ENCODE measurements at regions not wholly inside any gene's neighbourhood (a gene's known extent, or its start where the extent isn't known, plus 50 kb on each side); places are given as distances from the start of the nearest gene placed in this dataset.

DNA sequence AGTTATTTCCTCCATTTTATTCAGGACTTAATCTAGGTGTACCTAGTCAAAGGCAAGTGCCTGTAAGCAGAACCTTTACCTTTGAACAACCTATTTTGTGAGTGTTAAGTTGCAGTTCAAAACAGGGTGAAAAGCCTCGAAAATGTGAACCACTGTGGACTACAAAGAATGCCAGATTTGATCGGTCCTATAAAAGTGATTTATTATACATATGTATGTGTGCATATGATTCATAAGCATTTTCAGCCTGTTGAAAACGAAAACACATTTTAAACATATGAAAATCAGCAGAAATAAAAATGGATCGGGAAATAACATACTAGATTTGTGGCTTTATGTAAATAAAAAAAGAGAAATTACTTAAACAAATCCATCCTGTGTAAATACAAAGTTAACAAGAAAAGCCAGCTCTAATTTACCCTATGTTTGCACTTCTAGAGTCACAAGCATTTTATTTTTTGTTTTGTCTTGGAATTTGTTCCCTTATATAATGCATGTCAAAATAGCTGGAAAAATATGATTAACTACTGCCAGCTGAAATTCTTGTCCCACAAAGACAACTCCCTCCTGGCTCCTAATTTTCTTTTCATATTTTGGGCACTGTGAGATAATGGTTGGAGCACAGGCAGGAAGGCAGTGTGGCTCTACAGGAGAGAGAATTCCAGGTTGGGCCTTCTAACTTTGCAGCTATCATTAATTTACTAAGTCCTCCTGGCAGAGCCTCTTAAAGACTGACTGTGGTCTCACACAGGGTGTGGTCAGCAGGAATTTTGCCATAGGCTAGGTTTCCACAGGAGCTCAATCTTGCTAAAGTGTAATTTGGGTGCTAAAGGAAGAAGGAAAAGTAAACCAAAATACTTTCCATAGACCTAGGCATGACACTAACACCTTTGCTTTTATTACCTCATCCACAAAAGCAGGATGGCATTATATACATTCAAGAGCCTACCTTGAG is 70.2 kb upstream of the CDC42BPA start:
- WGBS, 2 donors = 49 to 50% methylated on average over 4 of the region's 4 CpGs
- no peaks in the 10 kb centered on the region for H3K9me3 ChIP-seq (ENCODE audit: control insufficient read depth in 2 of 2, insufficient read depth in 1 of 2, low read depth in 1 of 2, low read length in 1 of 2)
- H3K27ac ChIP-seq (ENCODE audit: low read depth in 2 of 2, low read length in 1 of 2) = no peak overlapping the region
- H3K27me3 ChIP-seq (ENCODE audit: control insufficient read depth in 1 of 2, insufficient read depth in 2 of 2, low read length in 2 of 2) = no peaks in the 10 kb centered on the region
- H3K4me3 ChIP-seq (ENCODE audit: low read depth in 1 of 2, low read length in 2 of 2) = no peak overlapping the region
- H3K4me1 ChIP-seq (ENCODE audit: control insufficient read depth in 2 of 2, insufficient read depth in 2 of 2, low read length in 1 of 2) = no peaks in the 10 kb centered on the region
- H3K36me3 ChIP-seq (ENCODE audit: control insufficient read depth in 2 of 2, insufficient read depth in 2 of 2, low read length in 1 of 2) = no peaks in the 10 kb centered on the region

DNA sequence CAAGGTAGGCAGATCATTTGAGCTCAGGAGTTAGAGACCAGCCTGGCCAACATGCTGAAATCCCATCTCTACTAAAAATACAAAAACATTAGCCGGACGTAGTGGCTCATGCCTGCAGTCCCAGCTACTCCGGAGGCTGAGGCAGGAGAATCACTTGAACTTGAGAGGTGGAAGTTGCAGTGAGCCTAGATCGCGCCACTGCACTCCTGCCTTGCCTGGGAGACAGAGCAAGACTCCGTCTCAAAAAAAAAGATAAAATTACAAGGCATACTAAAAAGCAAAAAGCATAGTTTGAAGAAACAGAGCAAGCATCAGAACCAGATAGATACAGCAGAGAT is 61.2 kb upstream of the CDC42BPA start:
- Histone ChIP-seq H3K27me3 (ENCODE audit: control insufficient read depth in 1 of 2, insufficient read depth in 2 of 2, low read length in 2 of 2) (no peaks in the 10 kb centered on the region), H3K36me3 (ENCODE audit: control insufficient read depth in 2 of 2, insufficient read depth in 2 of 2, low read length in 1 of 2) (no peaks in the 10 kb centered on the region), H3K4me3 (ENCODE audit: low read depth in 1 of 2, low read length in 2 of 2) (no peak overlapping the region), H3K27ac (ENCODE audit: low read depth in 2 of 2, low read length in 1 of 2) (no peak overlapping the region), H3K9me3 (ENCODE audit: control insufficient read depth in 2 of 2, insufficient read depth in 1 of 2, low read depth in 1 of 2, low read length in 1 of 2) (no peaks in the 10 kb centered on the region), H3K4me1 (ENCODE audit: control insufficient read depth in 2 of 2, insufficient read depth in 2 of 2, low read length in 1 of 2) (no peaks in the 10 kb centered on the region)
- WGBS, 2 donors = 94 to 96% methylated on average over 6 of the region's 6 CpGs

DNA sequence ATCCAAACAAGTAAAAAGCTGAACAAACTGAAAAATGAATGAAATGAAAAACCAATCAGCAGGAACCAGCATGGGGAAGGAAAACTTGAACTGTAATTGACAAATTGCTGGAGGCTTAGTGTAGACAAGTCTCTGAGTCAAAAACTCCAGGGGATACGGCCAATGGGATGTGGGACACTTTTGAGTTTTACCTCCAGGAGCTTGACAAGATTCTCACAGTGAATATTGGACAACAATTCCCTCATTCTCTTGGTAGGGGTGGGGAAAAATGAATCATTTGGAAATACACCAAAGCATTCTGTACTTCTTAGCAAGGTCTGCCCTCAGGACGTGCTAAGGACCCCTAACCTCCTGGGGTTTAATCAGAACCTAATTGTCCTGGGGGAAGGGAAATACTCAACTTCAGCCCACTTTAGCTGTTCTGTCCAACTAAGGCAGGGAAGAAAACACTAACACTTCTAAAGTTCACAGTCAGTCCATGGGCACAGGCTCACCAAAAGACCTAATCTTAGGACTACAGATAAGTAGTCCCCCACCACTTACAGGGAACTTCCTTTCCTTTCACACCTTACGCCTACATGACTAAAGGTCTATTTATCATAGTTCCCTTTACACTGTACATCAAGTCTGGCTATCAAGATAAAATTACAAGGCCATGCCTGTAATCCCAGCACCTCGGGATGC is 60.7 kb upstream of the CDC42BPA start:
- H3K4me3 ChIP-seq (ENCODE audit: low read depth in 1 of 2, low read length in 2 of 2) = no peak overlapping the region
- no peaks in the 10 kb centered on the region for H3K4me1 ChIP-seq (ENCODE audit: control insufficient read depth in 2 of 2, insufficient read depth in 2 of 2, low read length in 1 of 2)
- no peak overlapping the region for H3K27ac ChIP-seq (ENCODE audit: low read depth in 2 of 2, low read length in 1 of 2)
- WGBS, 2 donors = 73 to 77% methylated on average over 4 of the region's 4 CpGs
- H3K36me3 ChIP-seq (ENCODE audit: control insufficient read depth in 2 of 2, insufficient read depth in 2 of 2, low read length in 1 of 2) = no peaks in the 10 kb centered on the region
- H3K27me3 ChIP-seq (ENCODE audit: control insufficient read depth in 1 of 2, insufficient read depth in 2 of 2, low read length in 2 of 2) = no peaks in the 10 kb centered on the region
- H3K9me3 ChIP-seq (ENCODE audit: control insufficient read depth in 2 of 2, insufficient read depth in 1 of 2, low read depth in 1 of 2, low read length in 1 of 2) = no peaks in the 10 kb centered on the region

DNA sequence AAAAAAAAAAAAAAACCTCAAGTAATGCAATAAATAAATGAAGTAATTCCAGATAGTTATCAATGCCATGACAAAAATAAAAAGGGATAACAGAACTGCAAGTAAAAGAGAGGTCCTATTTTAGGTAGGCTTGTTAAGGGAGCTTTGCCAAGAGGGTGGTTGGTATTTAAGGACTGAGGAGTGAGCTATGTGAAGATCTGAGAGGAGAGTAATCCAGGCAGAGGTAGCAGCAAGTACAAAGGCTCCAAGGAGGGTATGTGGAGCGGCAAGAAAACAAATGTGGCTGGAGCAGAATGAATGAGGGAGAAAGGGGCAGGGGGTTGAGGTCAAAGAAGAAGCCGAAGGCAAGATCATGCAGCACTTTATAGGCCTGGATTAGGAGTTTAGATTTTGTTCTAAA is 59.9 kb upstream of the CDC42BPA start:
- 80 to 84% methylated on average over 2 of the region's 2 CpGs for WGBS, 2 donors

DNA sequence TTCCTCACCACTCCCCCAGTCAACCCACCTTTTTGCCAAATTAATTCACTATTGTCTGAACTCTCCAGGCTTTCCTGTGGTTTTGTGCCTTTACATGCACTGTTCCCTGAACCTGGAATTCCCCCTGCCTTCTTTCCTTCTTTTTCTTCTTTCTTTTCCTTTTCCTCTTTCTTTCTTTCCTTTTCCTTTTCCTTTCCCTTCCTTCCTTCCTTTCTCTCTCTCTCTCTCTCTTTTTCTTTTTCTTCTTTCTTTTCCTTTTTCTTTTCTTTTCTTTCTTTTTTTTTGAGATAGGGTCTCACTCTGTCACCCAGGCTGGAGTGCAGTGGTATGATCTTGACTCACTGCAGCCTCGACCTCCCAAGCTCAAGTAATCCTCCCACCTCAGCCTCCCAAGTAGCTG is 56.6 kb upstream of the CDC42BPA start:
- H3K4me3 ChIP-seq (ENCODE audit: low read depth in 1 of 2, low read length in 2 of 2) = no peak overlapping the region
- no peak overlapping the region for H3K27ac ChIP-seq (ENCODE audit: low read depth in 2 of 2, low read length in 1 of 2)
- no peaks in the 10 kb centered on the region for H3K9me3 ChIP-seq (ENCODE audit: control insufficient read depth in 2 of 2, insufficient read depth in 1 of 2, low read depth in 1 of 2, low read length in 1 of 2)
- WGBS, 2 donors = 72% methylated on average over 1 of the region's 1 CpG
- H3K36me3 ChIP-seq (ENCODE audit: control insufficient read depth in 2 of 2, insufficient read depth in 2 of 2, low read length in 1 of 2) = no peaks in the 10 kb centered on the region
- H3K4me1 ChIP-seq (ENCODE audit: control insufficient read depth in 2 of 2, insufficient read depth in 2 of 2, low read length in 1 of 2) = no peaks in the 10 kb centered on the region
- no peaks in the 10 kb centered on the region for H3K27me3 ChIP-seq (ENCODE audit: control insufficient read depth in 1 of 2, insufficient read depth in 2 of 2, low read length in 2 of 2)

More for the DNA sequence above, 59.9 kb upstream of the CDC42BPA start:
- no peaks in the 10 kb centered on the region for H3K36me3 ChIP-seq (ENCODE audit: control insufficient read depth in 2 of 2, insufficient read depth in 2 of 2, low read length in 1 of 2)
- no peak overlapping the region for H3K4me3 ChIP-seq (ENCODE audit: low read depth in 1 of 2, low read length in 2 of 2)
- no peak overlapping the region for H3K27ac ChIP-seq (ENCODE audit: low read depth in 2 of 2, low read length in 1 of 2)
- H3K9me3 ChIP-seq (ENCODE audit: control insufficient read depth in 2 of 2, insufficient read depth in 1 of 2, low read depth in 1 of 2, low read length in 1 of 2) = no peaks in the 10 kb centered on the region
- H3K4me1 ChIP-seq (ENCODE audit: control insufficient read depth in 2 of 2, insufficient read depth in 2 of 2, low read length in 1 of 2) = no peaks in the 10 kb centered on the region
- no peaks in the 10 kb centered on the region for H3K27me3 ChIP-seq (ENCODE audit: control insufficient read depth in 1 of 2, insufficient read depth in 2 of 2, low read length in 2 of 2)

DNA sequence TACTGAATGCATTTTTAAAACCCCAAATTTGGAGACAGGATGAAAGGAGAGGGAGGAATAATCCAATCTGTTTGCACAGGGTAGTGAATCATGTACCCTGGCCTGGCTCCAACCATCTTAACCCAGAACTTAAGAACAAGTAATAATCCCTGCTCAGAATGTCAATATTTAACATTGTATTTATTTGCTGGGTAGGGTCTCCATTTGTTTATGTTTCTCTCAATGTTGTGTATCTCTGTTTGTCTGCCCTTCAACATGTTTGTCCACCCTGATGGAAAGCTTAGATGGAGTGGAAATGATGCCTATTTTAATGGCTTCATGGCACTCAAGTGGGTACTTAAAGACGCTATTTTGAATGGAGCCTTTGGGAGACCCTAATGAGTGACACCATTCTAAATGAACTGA is 54.4 kb upstream of the CDC42BPA start:
- H3K4me1 ChIP-seq (ENCODE audit: control insufficient read depth in 2 of 2, insufficient read depth in 2 of 2, low read length in 1 of 2) = no peaks in the 10 kb centered on the region
- WGBS, 2 donors = 79 to 81% methylated on average over 1 of the region's 1 CpG
- no peaks in the 10 kb centered on the region for H3K36me3 ChIP-seq (ENCODE audit: control insufficient read depth in 2 of 2, insufficient read depth in 2 of 2, low read length in 1 of 2)
- H3K4me3 ChIP-seq (ENCODE audit: low read depth in 1 of 2, low read length in 2 of 2) = no peak overlapping the region
- H3K27ac ChIP-seq (ENCODE audit: low read depth in 2 of 2, low read length in 1 of 2) = no peak overlapping the region
- H3K27me3 ChIP-seq (ENCODE audit: control insufficient read depth in 1 of 2, insufficient read depth in 2 of 2, low read length in 2 of 2) = no peaks in the 10 kb centered on the region
- no peaks in the 10 kb centered on the region for H3K9me3 ChIP-seq (ENCODE audit: control insufficient read depth in 2 of 2, insufficient read depth in 1 of 2, low read depth in 1 of 2, low read length in 1 of 2)

DNA sequence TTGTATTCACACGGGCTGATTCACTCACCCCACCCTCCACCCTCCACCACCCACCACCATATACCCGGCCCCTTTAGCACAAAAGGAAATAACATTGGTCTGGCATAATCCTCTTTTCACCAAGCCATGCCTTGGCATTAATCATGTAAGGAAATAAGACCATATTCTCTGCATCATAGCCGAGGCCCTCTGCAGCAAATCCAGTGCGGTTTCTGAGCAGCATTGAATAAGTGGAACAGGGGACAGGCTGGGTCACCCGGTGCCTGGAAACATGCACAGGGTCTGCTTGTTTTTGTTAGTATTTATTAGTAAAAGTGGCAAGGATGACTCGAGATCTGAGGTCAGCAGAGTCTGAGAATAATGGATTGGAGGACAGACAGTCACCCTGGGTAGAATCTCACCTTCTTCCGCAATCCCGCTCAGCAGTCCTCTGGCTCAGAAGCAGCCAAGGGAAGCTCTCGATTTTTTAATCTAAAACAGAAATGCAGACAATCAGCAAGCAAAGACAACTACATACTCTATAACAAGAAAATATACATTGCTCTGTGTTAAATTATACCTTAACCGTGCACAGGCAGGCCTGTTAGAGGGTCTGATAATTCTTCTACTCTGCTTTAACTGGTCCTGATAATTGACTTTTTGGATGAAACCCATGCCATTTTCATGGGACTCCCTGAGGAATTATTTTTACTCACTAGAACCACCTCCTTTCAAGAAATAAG is 52.4 kb upstream of the CDC42BPA start:
- Histone ChIP-seq H3K27ac (ENCODE audit: low read depth in 2 of 2, low read length in 1 of 2) (no peak overlapping the region), H3K4me3 (ENCODE audit: low read depth in 1 of 2, low read length in 2 of 2) (no peak overlapping the region), H3K27me3 (ENCODE audit: control insufficient read depth in 1 of 2, insufficient read depth in 2 of 2, low read length in 2 of 2) (no peaks in the 10 kb centered on the region), H3K9me3 (ENCODE audit: control insufficient read depth in 2 of 2, insufficient read depth in 1 of 2, low read depth in 1 of 2, low read length in 1 of 2) (no peaks in the 10 kb centered on the region), H3K36me3 (ENCODE audit: control insufficient read depth in 2 of 2, insufficient read depth in 2 of 2, low read length in 1 of 2) (no peaks in the 10 kb centered on the region), H3K4me1 (ENCODE audit: control insufficient read depth in 2 of 2, insufficient read depth in 2 of 2, low read length in 1 of 2) (no peaks in the 10 kb centered on the region)
- 73 to 79% methylated on average over 10 of the region's 10 CpGs for WGBS, 2 donors

DNA sequence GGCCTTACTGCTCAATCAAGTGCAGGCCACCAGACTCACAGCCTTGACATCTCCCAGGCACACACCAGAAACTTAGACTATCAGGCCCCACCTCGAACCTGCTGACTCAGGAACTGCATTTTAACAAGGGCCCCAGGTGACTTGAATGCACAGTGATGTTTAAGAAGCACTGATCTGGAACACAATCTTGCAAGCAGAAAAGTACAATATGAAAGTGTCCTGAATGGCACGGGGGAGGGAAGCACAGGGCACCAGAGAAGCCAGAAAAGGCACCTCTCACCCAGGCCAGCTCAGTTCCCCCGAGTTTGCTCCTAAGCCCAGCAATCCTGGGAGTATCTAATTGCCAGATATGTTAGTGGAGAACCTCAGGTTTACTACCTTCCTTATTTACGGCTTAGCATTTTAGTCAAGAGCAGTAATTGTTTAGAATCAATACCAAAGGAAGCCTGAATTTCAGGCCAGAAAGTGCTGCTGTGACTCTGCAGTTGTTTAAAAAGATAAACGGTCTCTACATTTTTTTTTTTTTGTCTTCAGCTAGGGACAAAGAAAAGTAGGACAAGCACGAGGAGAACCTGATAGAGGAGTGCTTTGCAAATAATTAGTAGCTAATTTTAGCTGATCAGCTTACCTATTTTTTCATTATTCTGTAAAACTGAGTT is 50.9 kb upstream of the CDC42BPA start:
- Histone ChIP-seq H3K36me3 (ENCODE audit: control insufficient read depth in 2 of 2, insufficient read depth in 2 of 2, low read length in 1 of 2) (no peaks in the 10 kb centered on the region), H3K9me3 (ENCODE audit: control insufficient read depth in 2 of 2, insufficient read depth in 1 of 2, low read depth in 1 of 2, low read length in 1 of 2) (no peaks in the 10 kb centered on the region), H3K27ac (ENCODE audit: low read depth in 2 of 2, low read length in 1 of 2) (no peak overlapping the region), H3K4me1 (ENCODE audit: control insufficient read depth in 2 of 2, insufficient read depth in 2 of 2, low read length in 1 of 2) (no peaks in the 10 kb centered on the region), H3K27me3 (ENCODE audit: control insufficient read depth in 1 of 2, insufficient read depth in 2 of 2, low read length in 2 of 2) (no peaks in the 10 kb centered on the region), H3K4me3 (ENCODE audit: low read depth in 1 of 2, low read length in 2 of 2) (no peak overlapping the region)
- 60 to 63% methylated on average over 6 of the region's 6 CpGs for WGBS, 2 donors
